Activated naive CD4-positive, alpha-beta T cell treated with anti-CD3 and anti-CD28 coated beads, Interleukin-2, amount 50 U/mL, for 24 hours (primary cell): ENCODE measurements at regions not wholly inside any gene's neighbourhood (a gene's known extent, or its start where the extent isn't known, plus 50 kb on each side); places are given as distances from the start of the nearest gene placed in this dataset.

ENCODE experiments used
- H3K27ac Mint-ChIP-seq: one replicate; pipeline ENCODE4 v1.8.0; 2021; ENCODE audit warnings: mild to moderate bottlenecking, mixed read lengths
- H3K27me3 Mint-ChIP-seq: one replicate; pipeline ENCODE4 v1.8.0; 2021; ENCODE audit warnings: mixed read lengths
- H3K36me3 Mint-ChIP-seq: one replicate; pipeline ENCODE4 v1.8.0; 2021; ENCODE audit warnings: mixed read lengths
- H3K4me1 Mint-ChIP-seq: one replicate; pipeline ENCODE4 v1.8.0; 2021; ENCODE audit warnings: mixed read lengths
- H3K4me3 Mint-ChIP-seq: one replicate; pipeline ENCODE4 v1.8.0; 2021; ENCODE audit warnings: mild to moderate bottlenecking, mixed read lengths
- H3K9me3 Mint-ChIP-seq: one replicate; pipeline ENCODE4 v1.8.0; 2021; ENCODE audit warnings: mixed read lengths

DNA sequence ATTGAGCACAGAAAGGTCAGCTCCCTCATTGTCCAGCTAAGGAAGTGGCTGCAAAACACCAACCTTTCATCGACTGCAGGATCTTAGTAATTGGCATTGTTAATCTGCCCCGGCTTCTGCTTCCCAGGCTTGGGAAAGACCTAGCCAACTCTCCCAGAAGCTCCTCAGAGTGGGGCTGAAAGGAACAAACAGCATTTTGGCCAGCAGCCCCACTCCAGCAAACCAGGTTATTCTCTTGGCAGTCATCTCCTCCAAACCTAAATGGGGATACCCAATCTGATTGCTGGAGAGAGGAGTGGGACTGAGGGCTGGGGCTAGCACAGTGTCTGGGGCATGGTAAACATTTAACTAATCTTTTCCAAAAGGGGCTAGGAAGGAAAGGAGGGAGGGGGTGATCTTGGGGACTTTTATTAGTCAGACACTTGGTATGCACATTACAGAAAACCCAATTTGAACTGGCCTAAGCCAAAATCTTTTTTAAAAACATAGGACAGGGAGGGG lies 294.4 kb downstream of the MN1 start:
- Mint-ChIP-seq H3K27ac (no peak overlapping the region), H3K36me3 (no peaks in the 10 kb centered on the region), H3K4me3 (no peak overlapping the region), H3K27me3 (peaks cover 1% of the 10 kb centered on the region), H3K9me3 (no peaks in the 10 kb centered on the region), H3K4me1 (no peaks in the 10 kb centered on the region)

DNA sequence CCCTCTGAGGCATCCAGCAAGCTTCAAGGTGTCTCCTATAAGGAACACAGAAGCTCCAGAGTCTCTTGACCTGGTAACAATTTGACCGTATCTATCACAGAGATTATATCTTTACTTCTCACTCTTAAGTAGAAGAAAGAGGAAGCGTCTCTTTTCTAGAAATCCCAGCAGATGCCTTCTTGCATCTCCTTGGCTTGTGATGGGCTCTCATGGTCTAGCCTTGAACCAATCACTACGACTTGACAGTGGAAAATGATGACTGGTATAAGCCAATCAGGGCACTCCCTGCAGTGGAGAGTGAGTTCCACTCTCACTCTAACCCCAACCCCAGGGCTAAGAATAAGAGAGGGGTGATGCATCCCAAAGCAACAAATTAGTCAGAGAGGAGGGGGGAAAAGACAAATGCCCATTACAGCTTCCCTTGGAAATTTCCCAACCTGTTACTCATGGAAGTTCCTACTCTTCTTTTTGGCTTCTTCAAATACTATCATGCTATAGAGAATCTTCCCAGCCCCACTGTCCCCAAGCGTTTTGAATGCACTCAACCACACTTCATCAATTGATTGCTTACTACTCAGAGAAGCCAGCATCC lies 293.5 kb downstream of the MN1 start:
- no peaks in the 10 kb centered on the region for H3K9me3 Mint-ChIP-seq
- H3K36me3 Mint-ChIP-seq: no peaks in the 10 kb centered on the region
- no peak overlapping the region for H3K27ac Mint-ChIP-seq
- H3K27me3 Mint-ChIP-seq: peaks cover 1% of the 10 kb centered on the region
- no peaks in the 10 kb centered on the region for H3K4me1 Mint-ChIP-seq
- H3K4me3 Mint-ChIP-seq: no peak overlapping the region

DNA sequence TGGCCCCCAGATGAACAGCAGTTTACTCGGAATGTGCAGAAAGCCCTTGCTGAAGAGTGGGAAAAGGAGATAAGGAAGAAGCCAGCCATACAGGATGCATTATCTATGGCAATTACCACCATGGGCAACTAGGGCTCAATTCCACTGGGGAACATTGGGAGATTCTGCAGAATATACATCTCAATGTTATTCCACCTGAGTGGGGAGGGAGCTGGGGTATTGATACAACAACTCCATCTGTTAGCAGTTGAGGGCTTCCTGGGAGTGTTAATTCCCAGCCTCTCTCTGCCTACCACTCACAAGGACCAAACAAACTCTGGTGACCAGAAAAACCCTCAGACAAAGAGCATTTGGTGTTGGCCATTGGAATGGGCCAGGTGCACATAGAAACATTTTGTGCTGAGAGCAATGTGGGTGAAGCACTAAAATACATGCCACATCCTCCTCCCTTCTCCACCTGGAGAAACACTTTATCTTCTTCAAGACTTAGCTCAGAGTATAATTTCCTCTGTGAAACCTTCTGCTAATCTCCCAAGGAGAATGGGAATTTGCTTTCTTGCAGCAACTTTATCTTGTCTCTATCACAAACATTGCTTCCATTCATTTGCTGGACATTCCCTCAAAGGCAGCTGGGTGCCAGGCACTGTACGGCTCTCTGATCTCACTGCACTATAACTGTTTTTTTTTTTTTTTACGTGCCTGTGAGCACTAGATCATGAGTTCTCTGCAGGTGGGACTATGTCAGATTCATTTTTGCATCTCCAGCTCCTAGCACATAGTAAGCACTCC lies 292.2 kb downstream of the MN1 start:
- H3K4me3 Mint-ChIP-seq: no peak overlapping the region
- H3K4me1 Mint-ChIP-seq: no peaks in the 10 kb centered on the region
- H3K27me3 Mint-ChIP-seq: peaks cover 1% of the 10 kb centered on the region
- H3K36me3 Mint-ChIP-seq: no peaks in the 10 kb centered on the region
- H3K9me3 Mint-ChIP-seq: no peaks in the 10 kb centered on the region
- H3K27ac Mint-ChIP-seq: no peak overlapping the region

DNA sequence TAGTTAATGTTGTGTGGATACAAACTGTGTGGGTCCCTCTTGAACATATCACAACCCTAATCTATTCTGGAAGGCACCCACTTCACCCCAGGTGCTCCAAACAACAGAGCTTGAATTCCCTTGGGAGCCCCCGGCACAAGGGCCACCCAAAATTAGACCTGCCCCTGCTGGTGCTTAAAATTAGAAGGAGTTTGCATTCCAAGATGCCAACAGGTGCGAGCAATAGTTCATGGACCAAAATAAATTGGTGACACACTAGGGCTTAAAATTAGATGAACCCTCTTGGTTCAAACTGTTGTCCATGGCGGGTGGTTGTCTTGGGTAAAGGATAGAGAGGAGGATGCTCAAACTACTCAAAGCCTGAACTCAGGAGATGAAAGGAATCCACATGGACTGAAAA lies 291.5 kb downstream of the MN1 start:
- H3K4me1 Mint-ChIP-seq: no peaks in the 10 kb centered on the region
- no peak overlapping the region for H3K27ac Mint-ChIP-seq
- H3K27me3 Mint-ChIP-seq: peaks cover 1% of the 10 kb centered on the region

DNA sequence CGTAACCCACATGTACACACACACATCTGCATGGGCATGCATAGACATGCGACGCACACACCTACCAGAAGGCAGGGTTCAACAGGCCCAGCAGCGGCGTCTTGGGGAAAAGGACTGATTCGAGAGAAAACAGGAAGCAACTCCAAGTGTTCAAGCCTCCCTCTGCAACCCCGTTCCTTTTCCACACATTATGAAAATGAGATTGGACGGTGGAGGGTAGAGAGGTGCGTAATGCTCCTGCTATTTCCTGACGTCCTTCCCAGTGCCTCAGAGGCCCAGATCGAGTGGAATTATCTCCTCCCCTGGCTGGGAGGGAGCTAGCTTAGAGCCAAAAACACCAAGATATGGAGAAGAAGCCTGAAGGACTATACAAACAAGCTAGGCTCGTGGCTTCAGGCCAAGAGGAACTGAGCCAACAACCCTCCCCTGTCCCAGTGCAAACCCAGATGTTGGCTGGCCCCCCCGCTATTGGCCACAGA lies 289.2 kb downstream of the MN1 start:
- Mint-ChIP-seq H3K27ac (no peak overlapping the region), H3K27me3 (peaks cover 1% of the 10 kb centered on the region)

More for the DNA sequence above, 291.5 kb downstream of the MN1 start:
- Mint-ChIP-seq H3K9me3 (no peaks in the 10 kb centered on the region), H3K36me3 (no peaks in the 10 kb centered on the region), H3K4me3 (no peak overlapping the region)

DNA sequence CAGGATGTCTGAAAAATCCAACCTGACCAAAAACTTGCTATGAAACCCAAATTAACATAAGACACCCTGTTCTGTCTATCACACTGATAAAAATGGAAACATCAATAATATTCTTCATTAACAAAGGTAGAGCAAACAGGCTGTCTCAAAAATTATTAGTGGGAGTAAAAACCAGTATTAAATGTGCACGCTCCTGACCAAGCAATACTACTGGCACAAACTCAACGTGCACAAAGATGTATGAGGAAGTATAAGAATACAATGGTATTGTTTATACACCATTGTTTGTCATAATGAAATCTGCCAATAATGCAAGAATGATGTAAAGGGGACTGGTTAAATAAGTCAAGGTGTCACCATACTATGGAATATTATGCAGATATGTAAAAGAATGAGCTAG lies 288.5 kb downstream of the MN1 start:
- no peaks in the 10 kb centered on the region for H3K36me3 Mint-ChIP-seq
- H3K27me3 Mint-ChIP-seq: peaks cover 1% of the 10 kb centered on the region
- no peaks in the 10 kb centered on the region for H3K4me1 Mint-ChIP-seq
- no peak overlapping the region for H3K27ac Mint-ChIP-seq
- no peak overlapping the region for H3K4me3 Mint-ChIP-seq
- H3K9me3 Mint-ChIP-seq: no peaks in the 10 kb centered on the region

More for the DNA sequence above, 289.2 kb downstream of the MN1 start:
- no peaks in the 10 kb centered on the region for H3K4me1 Mint-ChIP-seq
- H3K36me3 Mint-ChIP-seq: no peaks in the 10 kb centered on the region
- no peaks in the 10 kb centered on the region for H3K9me3 Mint-ChIP-seq
- no peak overlapping the region for H3K4me3 Mint-ChIP-seq

DNA sequence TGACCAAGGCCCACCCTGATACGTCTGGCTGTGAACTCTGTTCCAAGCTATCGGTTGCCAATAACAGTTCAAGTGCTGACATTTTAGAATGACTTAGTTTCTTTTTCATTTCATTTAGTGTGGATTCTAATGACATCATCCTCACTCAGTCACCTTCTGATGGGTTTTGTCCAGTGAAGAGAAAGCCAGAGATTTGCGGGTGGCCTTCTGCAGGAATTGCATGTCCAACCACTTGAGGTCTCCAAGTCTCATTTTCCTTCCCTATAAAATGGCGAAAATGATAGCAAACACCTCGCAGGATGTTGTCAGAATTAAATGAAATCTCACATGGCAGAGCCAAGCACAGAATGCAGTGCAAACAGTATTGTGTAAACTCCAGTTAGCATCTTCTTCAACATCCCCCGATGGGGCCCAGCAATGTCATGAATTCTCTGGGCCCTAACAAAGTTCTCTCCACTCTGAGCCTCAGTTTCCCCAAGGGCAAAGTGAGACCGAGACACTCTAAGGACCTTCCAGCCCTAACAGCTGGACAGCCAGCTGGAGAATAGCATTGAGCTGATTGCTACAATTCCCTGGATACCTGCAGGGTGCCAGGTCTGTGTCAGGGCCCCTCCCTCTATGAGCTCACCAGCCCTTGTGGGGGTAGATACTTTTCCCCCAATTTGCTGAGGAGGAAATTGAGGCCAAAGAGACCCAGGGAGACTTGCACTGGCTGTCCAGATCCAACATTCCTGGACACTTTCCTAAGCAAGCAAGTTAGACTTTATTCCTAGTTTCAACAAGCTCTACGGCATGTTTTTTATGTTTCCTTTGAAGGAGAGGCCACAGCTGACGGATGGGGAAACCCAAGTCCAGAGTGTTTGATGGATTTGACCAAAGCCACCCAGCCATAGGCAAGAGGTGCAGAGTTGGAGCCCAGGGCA lies 286.7 kb downstream of the MN1 start:
- Mint-ChIP-seq H3K27ac (no peak overlapping the region), H3K4me3 (no peak overlapping the region), H3K27me3 (peaks cover 4% of the 10 kb centered on the region), H3K4me1 (no peaks in the 10 kb centered on the region), H3K36me3 (no peaks in the 10 kb centered on the region), H3K9me3 (no peaks in the 10 kb centered on the region)

DNA sequence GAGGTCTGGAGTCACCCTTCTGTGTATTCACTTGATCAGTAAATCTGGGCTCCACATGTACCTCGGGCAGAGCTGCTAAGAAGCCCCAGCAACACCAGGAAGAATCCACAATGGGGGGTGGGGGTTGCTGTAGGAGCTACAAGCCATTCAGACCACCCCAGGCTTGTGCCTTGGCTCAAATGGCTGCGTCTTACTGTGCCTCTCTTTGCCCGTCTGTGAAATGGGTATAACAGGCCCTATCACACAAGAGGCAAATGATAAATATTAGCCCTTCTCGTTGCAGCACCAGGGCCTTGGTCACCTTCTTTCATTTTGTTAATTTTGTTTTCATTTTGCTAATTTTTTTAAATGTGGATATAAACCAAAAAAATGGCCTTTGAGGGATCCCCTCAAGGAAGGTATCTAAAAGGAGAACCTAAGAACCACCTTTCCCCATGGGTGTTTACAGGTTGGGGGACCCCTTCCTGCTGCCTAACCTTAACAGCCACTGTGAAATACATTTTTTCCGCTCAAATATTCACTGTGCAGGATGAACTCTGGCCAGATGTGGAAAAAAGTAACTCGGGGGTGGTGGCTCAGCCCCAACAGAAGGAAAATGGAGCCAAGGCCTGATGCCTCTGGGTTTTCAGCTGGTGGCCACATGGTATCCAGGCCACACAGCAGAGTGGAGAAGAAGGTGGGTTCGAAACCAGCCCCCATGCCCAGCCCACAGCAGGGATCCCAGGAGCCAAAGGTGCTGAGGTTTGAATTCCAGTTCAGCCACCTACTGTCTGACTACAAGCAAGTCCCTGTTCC lies 284.0 kb downstream of the MN1 start:
- no peaks in the 10 kb centered on the region for H3K4me1 Mint-ChIP-seq

DNA sequence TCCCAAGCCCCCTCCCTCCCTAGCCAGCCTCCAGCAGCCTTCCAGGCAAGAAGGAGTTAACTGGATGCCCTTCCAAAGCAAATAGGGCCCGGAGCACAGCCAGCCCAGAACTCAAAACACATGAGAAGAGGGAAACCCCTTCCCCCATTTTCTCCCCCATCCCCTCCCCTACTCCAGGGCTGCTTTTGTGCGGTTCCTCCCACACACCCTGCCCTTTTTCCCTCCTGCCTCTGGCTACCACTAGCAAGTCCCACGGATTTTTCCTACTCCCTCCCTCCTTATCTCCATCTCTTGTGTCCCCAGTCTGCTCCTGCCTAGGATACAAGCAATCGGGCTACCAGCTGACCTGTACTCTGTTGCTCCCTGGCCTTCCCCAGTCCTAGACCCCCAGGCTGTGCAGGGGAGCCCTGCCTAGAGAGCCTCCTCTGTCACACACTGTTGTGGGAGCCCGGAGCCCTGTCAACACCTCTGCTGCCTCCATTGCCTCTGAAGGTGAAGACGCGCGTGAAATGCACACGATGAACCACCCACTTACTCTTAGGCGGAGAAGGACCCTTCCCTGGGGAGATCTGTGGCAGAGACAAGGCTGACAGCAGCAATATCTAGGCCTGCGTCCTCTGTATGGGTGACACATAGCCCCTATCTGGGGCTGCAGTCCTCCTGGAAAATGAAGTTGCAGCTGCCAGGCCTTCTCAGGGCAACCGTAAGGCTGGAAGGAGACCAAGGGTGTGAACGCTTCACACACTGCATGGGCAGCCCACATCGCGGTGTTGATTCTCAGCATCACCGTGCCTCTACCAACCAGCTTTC lies 282.8 kb downstream of the MN1 start:
- H3K9me3 Mint-ChIP-seq: no peaks in the 10 kb centered on the region
- no peak overlapping the region for H3K4me3 Mint-ChIP-seq
- no peak overlapping the region for H3K27ac Mint-ChIP-seq
- no peaks in the 10 kb centered on the region for H3K4me1 Mint-ChIP-seq
- no peaks in the 10 kb centered on the region for H3K36me3 Mint-ChIP-seq
- peaks cover 3% of the 10 kb centered on the region for H3K27me3 Mint-ChIP-seq

More for the DNA sequence above, 284.0 kb downstream of the MN1 start:
- Mint-ChIP-seq H3K9me3 (no peaks in the 10 kb centered on the region), H3K4me3 (no peak overlapping the region), H3K36me3 (no peaks in the 10 kb centered on the region), H3K27ac (no peak overlapping the region), H3K27me3 (peaks cover 3% of the 10 kb centered on the region)

DNA sequence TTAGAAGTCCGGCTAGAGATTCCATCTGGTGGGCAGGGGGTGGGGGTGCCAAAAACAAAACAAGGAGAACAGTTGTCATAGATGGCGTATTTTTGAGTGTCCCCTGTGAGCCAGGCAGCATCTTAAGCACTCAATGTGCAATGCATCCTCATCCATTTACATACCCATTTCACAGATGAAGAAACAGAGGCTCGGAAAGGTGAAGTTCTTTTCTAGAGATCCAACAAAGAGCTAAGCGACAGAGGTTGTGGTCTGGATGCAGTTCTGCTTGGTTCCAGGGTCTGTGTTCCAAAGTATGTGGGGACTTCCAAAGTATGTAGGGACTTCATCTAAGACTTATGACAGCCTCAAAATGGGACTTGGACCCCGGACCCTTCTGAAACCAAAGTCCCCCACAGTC lies 277.8 kb downstream of the MN1 start:
- Mint-ChIP-seq H3K9me3 (peaks cover under 1% of the 10 kb centered on the region), H3K36me3 (no peaks in the 10 kb centered on the region), H3K27me3 (peaks cover 3% of the 10 kb centered on the region), H3K4me1 (no peaks in the 10 kb centered on the region), H3K4me3 (no peak overlapping the region), H3K27ac (no peak overlapping the region)

DNA sequence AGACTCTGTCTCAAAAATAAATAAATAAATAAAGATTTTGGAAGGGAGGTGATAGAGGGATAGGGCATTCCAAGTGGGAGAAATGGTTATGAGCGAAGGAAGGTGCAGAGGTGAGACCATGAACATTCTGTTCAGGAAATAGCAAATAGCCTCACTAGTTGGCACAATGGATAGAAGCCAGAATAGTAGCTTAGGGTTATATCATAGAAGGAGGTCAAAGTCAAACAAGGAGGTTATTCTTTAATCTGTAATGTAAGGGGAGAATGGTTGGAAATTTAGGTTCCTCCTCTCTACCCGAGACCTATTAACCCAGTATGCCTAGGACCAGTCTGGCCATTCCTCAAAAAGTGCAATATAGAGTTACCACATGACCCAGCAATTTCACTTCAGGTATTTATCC lies 275.8 kb downstream of the MN1 start:
- Mint-ChIP-seq H3K4me3 (no peak overlapping the region), H3K9me3 (peaks cover 4% of the 10 kb centered on the region), H3K36me3 (no peaks in the 10 kb centered on the region), H3K27me3 (peaks cover 1% of the 10 kb centered on the region), H3K4me1 (no peaks in the 10 kb centered on the region), H3K27ac (no peak overlapping the region)

DNA sequence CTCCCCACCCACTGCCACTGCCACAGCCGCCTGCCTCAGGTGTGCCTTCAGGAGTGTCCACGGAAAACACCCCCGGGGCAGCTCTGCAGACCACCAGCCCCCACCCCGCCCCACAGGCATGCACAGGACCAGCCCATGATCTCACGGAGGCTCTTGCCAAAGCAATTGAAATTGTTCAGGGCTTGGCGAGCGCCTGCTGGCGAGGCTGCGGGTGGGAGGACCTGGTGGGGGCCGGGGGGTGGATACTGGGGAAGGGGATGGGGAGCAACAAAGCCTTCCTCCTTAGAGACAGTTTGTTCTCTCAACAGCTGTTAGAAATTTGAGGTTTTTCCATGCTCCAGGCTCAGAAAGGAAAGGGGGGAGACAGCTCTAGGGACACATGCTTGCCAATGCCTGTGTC lies 274.7 kb downstream of the MN1 start:
- Mint-ChIP-seq H3K4me1 (no peaks in the 10 kb centered on the region), H3K9me3 (peaks cover 4% of the 10 kb centered on the region), H3K36me3 (no peaks in the 10 kb centered on the region), H3K27me3 (peaks cover 4% of the 10 kb centered on the region), H3K4me3 (no peak overlapping the region), H3K27ac (no peak overlapping the region)

DNA sequence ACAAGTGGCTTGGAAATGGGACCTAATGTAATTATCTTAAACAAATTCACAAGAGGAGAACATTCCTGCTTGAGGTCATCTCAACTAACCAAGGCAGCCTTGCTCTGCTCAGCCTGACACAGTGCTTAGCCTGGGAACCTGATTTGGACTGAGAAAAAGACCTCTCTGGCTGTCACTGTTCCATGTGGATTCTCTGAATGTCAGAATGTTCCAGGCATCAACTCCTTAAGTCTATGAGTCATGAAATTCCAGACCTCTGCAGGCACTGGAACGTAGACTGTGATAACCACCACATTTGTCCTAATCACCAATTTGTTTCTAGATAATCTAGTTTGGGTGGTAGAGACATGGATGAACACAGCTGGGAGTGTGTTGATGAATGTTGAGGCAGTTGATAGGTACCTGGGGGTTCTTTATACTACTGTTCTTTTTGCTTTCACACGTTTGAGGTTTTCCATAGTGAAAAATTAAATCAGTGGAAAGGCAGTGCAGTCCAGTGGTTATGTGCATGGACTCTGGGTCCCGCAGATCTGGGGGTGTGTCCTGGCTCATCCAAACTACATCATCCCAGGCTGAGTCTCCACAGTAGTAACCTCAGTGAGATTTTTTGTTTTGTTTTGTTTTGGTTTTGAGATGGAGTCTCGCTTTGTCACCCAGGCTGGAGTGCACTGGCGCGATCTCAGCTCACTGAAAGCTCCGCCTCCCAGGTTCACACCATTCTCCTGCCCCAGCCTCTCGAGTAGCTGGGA lies 269.6 kb downstream of the MN1 start:
- Mint-ChIP-seq H3K27ac (no peak overlapping the region), H3K36me3 (no peaks in the 10 kb centered on the region), H3K27me3 (peaks cover 4% of the 10 kb centered on the region)

More for the DNA sequence above, 269.6 kb downstream of the MN1 start:
- H3K9me3 Mint-ChIP-seq: peaks cover 4% of the 10 kb centered on the region
- no peaks in the 10 kb centered on the region for H3K4me1 Mint-ChIP-seq
- no peak overlapping the region for H3K4me3 Mint-ChIP-seq
